ENCODE measurements at regions not wholly inside any gene's neighbourhood (a gene's known extent, or its start where the extent isn't known, plus 50 kb on each side); places are given as distances from the start of the nearest gene placed in this dataset.

DNA sequence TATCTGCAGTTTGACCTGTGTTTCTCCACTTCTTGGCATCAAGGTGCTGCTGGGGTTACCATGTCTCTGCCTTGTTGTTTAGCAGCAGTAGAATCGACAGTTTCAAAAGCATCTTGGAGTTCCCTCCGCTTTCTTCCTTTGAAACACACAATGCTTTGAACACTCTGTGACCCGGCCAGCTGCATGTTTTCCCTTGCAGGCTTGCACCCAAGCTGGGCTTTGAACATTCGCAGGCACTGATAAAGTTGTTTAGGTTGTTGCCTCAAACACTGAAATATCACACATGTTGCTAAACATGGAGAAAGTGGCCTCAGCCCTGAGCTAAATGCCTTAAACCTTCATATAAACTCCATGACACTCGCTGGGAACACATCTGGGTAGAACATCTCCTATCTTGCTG lies 251.7 kb downstream of the TSN start:
- no peaks in the 10 kb centered on the region for H3K27me3 ChIP-seq (ENCODE audit: control insufficient read depth in 3 of 3, insufficient read depth in 3 of 3, low read length in 3 of 3)
- no peak overlapping the region for H3K27ac ChIP-seq (ENCODE audit: low read depth in 1 of 3, low read length in 2 of 3)
- WGBS, 3 donors = 52 to 56% (median 53%) methylated on average over 5 of the region's 5 CpGs
- no peaks in the 10 kb centered on the region for H3K4me1 ChIP-seq (ENCODE audit: control insufficient read depth in 3 of 3, insufficient read depth in 2 of 3, low read depth in 1 of 3, low read length in 2 of 3)
- FAIRE-seq (no peak), DNase-seq (no peak)
- H3K9me3 ChIP-seq (ENCODE audit: control insufficient read depth in 2 of 2, insufficient read depth in 1 of 2, low read depth in 1 of 2, low read length in 1 of 2) = no peaks in the 10 kb centered on the region
- no peak overlapping the region for H3K4me3 ChIP-seq (ENCODE audit: low read depth in 1 of 3, low read length in 3 of 3)
- no peaks in the 10 kb centered on the region for H3K36me3 ChIP-seq (ENCODE audit: control insufficient read depth in 3 of 3, insufficient read depth in 2 of 3, low read depth in 1 of 3, low read length in 3 of 3)

DNA sequence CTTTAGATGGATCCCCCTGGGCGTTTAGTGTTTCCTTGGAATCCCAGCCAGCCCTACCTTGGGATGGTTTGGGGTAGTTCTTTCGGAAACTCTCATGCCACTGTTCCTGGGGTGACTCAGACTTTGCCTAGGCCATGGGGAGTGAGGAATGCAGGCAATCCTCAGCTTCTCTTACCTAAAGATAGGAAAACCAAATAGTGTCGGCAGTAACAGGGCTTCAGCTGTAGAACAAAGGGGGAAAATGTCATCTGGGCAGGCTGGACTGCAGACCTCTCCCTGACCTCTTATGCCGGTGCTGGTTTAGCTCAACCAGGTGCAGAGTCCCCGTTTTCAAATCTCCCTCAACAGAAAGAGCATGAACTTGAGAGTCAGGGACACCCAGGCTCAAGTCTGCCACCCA lies 252.1 kb downstream of the TSN start:
- no peak overlapping the region for H3K4me3 ChIP-seq (ENCODE audit: low read depth in 1 of 3, low read length in 3 of 3)
- no peak for FAIRE-seq
- WGBS, 3 donors = 33 to 53% (median 37%) methylated on average over 5 of the region's 5 CpGs

DNA sequence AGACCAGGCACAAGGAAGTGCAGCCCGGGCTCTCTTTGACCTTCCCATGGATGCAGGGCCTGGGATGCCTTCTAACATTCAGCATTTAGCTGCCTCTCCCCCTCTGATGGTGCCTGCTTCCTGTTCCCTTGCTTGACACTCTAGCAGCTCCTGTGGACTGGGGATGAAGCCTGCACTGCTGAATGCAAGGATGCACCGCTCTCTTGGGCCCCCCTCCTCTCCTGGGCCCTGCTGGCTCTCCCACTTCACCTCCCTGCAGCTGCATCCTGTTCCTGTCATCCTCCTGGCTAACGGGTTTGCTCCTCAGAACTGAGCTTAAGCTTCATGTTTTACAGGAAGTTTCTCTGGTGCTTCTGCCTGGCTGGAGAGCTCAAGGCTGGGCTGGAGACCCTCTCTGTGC lies 254.1 kb downstream of the TSN start:
- no peak for FAIRE-seq
- Histone ChIP-seq H3K4me3 (ENCODE audit: low read depth in 1 of 3, low read length in 3 of 3) (no peak overlapping the region), H3K27me3 (ENCODE audit: control insufficient read depth in 3 of 3, insufficient read depth in 3 of 3, low read length in 3 of 3) (no peaks in the 10 kb centered on the region), H3K36me3 (ENCODE audit: control insufficient read depth in 3 of 3, insufficient read depth in 2 of 3, low read depth in 1 of 3, low read length in 3 of 3) (no peaks in the 10 kb centered on the region), H3K4me1 (ENCODE audit: control insufficient read depth in 3 of 3, insufficient read depth in 2 of 3, low read depth in 1 of 3, low read length in 2 of 3) (no peaks in the 10 kb centered on the region), H3K9me3 (ENCODE audit: control insufficient read depth in 2 of 2, insufficient read depth in 1 of 2, low read depth in 1 of 2, low read length in 1 of 2) (no peaks in the 10 kb centered on the region), H3K27ac (ENCODE audit: low read depth in 1 of 3, low read length in 2 of 3) (no peak overlapping the region)
- 42 to 50% (median 49%) methylated on average over 3 of the region's 3 CpGs for WGBS, 3 donors
- DNase-seq = no peak

More for the DNA sequence above, 252.1 kb downstream of the TSN start:
- Histone ChIP-seq H3K27ac (ENCODE audit: low read depth in 1 of 3, low read length in 2 of 3) (no peak overlapping the region), H3K36me3 (ENCODE audit: control insufficient read depth in 3 of 3, insufficient read depth in 2 of 3, low read depth in 1 of 3, low read length in 3 of 3) (no peaks in the 10 kb centered on the region), H3K27me3 (ENCODE audit: control insufficient read depth in 3 of 3, insufficient read depth in 3 of 3, low read length in 3 of 3) (no peaks in the 10 kb centered on the region), H3K4me1 (ENCODE audit: control insufficient read depth in 3 of 3, insufficient read depth in 2 of 3, low read depth in 1 of 3, low read length in 2 of 3) (no peaks in the 10 kb centered on the region), H3K9me3 (ENCODE audit: control insufficient read depth in 2 of 2, insufficient read depth in 1 of 2, low read depth in 1 of 2, low read length in 1 of 2) (no peaks in the 10 kb centered on the region)
- DNase-seq = no peak

DNA sequence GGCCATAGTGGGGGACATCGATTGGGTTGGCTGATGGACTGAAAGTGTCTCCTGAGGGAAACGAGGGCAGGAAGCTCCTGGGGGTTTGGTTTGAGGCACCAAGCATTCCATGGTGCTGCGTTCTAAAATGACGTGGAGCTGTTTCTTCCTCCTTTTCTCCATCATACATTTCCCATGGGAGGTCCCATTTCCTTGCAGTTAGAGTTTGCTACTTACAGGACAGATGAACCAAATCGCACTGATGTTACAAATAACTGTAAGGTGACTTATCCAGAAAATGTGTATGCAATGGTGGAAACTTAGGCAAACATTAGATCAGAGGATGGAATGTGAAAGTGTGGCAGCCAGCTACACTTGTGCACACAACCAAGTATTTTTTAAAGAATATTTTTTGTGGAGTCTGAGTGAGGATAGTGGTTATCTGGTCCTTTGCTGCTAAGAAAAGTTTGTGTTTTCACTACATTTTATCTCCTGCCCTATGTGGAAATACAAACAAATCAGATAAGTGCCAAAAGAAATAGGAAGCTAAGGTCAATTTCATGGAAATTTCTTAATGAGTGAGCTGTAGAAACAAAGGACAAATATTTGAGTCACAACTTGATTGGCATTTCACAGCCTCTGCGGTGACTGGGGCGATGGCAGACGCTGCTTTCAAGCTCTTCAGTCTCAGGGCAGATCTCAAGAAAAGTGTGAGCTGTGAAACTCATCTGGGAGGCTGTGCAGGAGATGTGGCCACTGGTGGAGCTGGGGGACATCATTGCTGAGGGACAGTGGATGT lies 256.2 kb downstream of the TSN start:
- Histone ChIP-seq H3K27me3 (ENCODE audit: control insufficient read depth in 3 of 3, insufficient read depth in 3 of 3, low read length in 3 of 3) (no peaks in the 10 kb centered on the region), H3K4me3 (ENCODE audit: low read depth in 1 of 3, low read length in 3 of 3) (no peak overlapping the region), H3K4me1 (ENCODE audit: control insufficient read depth in 3 of 3, insufficient read depth in 2 of 3, low read depth in 1 of 3, low read length in 2 of 3) (no peaks in the 10 kb centered on the region), H3K36me3 (ENCODE audit: control insufficient read depth in 3 of 3, insufficient read depth in 2 of 3, low read depth in 1 of 3, low read length in 3 of 3) (no peaks in the 10 kb centered on the region), H3K27ac (ENCODE audit: low read depth in 1 of 3, low read length in 2 of 3) (no peak overlapping the region), H3K9me3 (ENCODE audit: control insufficient read depth in 2 of 2, insufficient read depth in 1 of 2, low read depth in 1 of 2, low read length in 1 of 2) (no peaks in the 10 kb centered on the region)
- FAIRE-seq (no peak), DNase-seq (no peak)
- 60 to 71% (median 70%) methylated on average over 8 of the region's 8 CpGs for WGBS, 3 donors

DNA sequence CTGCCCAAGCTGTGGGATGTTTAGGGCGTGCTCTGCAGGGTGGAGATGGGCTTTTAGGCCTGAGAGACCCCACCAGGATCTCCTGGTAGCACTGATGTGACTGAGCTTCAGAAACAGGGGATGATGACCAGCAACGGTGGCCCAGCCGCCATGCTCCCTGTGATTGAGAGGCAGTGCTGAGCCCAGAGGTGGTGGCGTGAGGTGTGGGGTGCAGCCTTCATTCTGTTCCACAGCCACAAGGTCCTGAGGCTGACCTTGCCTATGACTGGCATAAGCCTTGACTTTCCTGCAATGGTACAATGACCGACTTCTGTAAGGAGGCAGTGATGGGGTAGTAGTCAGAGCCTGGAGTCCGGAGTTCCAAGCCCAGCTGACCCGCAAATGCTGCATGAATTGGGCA lies 263.3 kb downstream of the TSN start:
- DNase-seq (no peak), FAIRE-seq (no peak)
- Histone ChIP-seq H3K36me3 (ENCODE audit: control insufficient read depth in 3 of 3, insufficient read depth in 2 of 3, low read depth in 1 of 3, low read length in 3 of 3) (no peaks in the 10 kb centered on the region), H3K4me3 (ENCODE audit: low read depth in 1 of 3, low read length in 3 of 3) (no peak overlapping the region), H3K27me3 (ENCODE audit: control insufficient read depth in 3 of 3, insufficient read depth in 3 of 3, low read length in 3 of 3) (no peaks in the 10 kb centered on the region), H3K27ac (ENCODE audit: low read depth in 1 of 3, low read length in 2 of 3) (no peak overlapping the region), H3K9me3 (ENCODE audit: control insufficient read depth in 2 of 2, insufficient read depth in 1 of 2, low read depth in 1 of 2, low read length in 1 of 2) (no peaks in the 10 kb centered on the region), H3K4me1 (ENCODE audit: control insufficient read depth in 3 of 3, insufficient read depth in 2 of 3, low read depth in 1 of 3, low read length in 2 of 3) (peaks cover 0 to 8% (median 0%) of the 10 kb centered on the region in 3 donors)
- 85 to 93% (median 89%) methylated on average over 7 of the region's 7 CpGs for WGBS, 3 donors

DNA sequence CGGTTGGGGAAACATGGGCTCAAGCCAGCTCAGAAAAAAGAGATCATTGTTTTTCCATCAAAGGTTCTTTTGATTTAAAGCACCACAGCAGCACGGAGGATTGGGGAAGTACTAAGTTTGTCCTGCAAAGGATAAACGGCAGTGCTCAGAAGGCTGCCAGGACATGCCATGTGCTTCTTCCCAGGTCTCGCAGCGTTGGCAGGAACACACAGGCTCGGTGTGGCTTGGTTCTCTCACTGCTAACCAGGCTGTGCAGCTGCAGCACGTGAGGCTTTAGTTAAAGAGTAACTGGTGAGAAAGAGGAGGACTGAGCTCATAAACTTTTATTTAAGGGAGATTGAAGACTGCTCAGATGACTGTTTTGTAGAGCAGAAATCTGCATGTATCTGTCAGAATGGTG lies 264.3 kb downstream of the TSN start:
- H3K9me3 ChIP-seq (ENCODE audit: control insufficient read depth in 2 of 2, insufficient read depth in 1 of 2, low read depth in 1 of 2, low read length in 1 of 2) = no peaks in the 10 kb centered on the region
- WGBS, 3 donors = 3 to 19% (median 4%) methylated on average over 7 of the region's 7 CpGs
- H3K27ac ChIP-seq (ENCODE audit: low read depth in 1 of 3, low read length in 2 of 3) = no peak overlapping the region
- FAIRE-seq (no peak), DNase-seq (peak; percentile 19 to 78)
- H3K4me1 ChIP-seq (ENCODE audit: control insufficient read depth in 3 of 3, insufficient read depth in 2 of 3, low read depth in 1 of 3, low read length in 2 of 3) = peaks cover 0 to 8% (median 0%) of the 10 kb centered on the region in 3 donors
- H3K36me3 ChIP-seq (ENCODE audit: control insufficient read depth in 3 of 3, insufficient read depth in 2 of 3, low read depth in 1 of 3, low read length in 3 of 3) = no peaks in the 10 kb centered on the region
- H3K27me3 ChIP-seq (ENCODE audit: control insufficient read depth in 3 of 3, insufficient read depth in 3 of 3, low read length in 3 of 3) = no peaks in the 10 kb centered on the region
- no peak overlapping the region for H3K4me3 ChIP-seq (ENCODE audit: low read depth in 1 of 3, low read length in 3 of 3)

DNA sequence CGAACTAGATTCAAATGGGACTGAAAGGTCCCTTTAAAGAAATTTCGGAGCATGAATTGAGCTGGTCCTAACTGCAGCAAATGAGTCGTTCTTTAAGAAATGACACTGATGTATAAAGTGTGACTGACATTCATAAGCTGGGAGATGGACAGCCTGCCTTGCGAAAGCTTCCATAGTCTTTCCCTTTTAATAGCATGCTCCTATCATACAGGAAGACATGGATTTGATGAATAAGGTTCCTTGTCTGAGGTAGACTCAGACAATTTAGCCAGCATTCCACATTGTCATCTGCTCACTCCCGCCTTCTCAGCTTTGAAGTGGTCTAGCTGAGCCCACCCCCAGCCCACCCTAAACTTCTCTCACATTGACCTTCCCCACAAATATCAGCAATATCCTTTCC lies 264.9 kb downstream of the TSN start:
- DNase-seq (no peak), FAIRE-seq (no peak)
- no peaks in the 10 kb centered on the region for H3K27me3 ChIP-seq (ENCODE audit: control insufficient read depth in 3 of 3, insufficient read depth in 3 of 3, low read length in 3 of 3)
- no peaks in the 10 kb centered on the region for H3K9me3 ChIP-seq (ENCODE audit: control insufficient read depth in 2 of 2, insufficient read depth in 1 of 2, low read depth in 1 of 2, low read length in 1 of 2)
- peaks cover 0 to 8% (median 0%) of the 10 kb centered on the region in 3 donors for H3K4me1 ChIP-seq (ENCODE audit: control insufficient read depth in 3 of 3, insufficient read depth in 2 of 3, low read depth in 1 of 3, low read length in 2 of 3)
- no peak overlapping the region for H3K4me3 ChIP-seq (ENCODE audit: low read depth in 1 of 3, low read length in 3 of 3)
- H3K36me3 ChIP-seq (ENCODE audit: control insufficient read depth in 3 of 3, insufficient read depth in 2 of 3, low read depth in 1 of 3, low read length in 3 of 3) = no peaks in the 10 kb centered on the region
- no peak overlapping the region for H3K27ac ChIP-seq (ENCODE audit: low read depth in 1 of 3, low read length in 2 of 3)
- WGBS, 3 donors = 58 to 83% (median 65%) methylated on average over 5 of the region's 5 CpGs

DNA sequence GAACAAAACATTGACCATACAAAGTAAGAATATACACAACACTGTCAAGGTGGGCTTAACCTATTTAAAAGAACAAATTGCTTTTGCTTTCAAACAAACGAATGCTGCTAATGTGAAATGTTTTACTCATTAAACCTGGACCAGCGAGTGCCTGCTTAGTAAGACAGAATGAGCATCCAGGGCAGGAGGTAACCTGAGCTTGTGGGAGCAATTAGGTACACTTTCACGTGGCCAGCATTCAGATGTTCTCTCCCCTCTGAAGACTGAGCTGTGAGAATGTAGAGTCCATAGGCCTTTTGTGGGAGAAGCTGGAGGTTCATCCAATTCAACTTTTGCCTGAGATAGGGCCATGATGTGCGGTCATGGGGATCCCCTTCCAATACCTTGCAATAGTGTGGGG lies 266.5 kb downstream of the TSN start:
- no peaks in the 10 kb centered on the region for H3K27me3 ChIP-seq (ENCODE audit: control insufficient read depth in 3 of 3, insufficient read depth in 3 of 3, low read length in 3 of 3)
- FAIRE-seq (no peak), DNase-seq (no peak)
- H3K36me3 ChIP-seq (ENCODE audit: control insufficient read depth in 3 of 3, insufficient read depth in 2 of 3, low read depth in 1 of 3, low read length in 3 of 3) = no peaks in the 10 kb centered on the region
- peaks cover 0 to 8% (median 0%) of the 10 kb centered on the region in 3 donors for H3K4me1 ChIP-seq (ENCODE audit: control insufficient read depth in 3 of 3, insufficient read depth in 2 of 3, low read depth in 1 of 3, low read length in 2 of 3)
- no peaks in the 10 kb centered on the region for H3K9me3 ChIP-seq (ENCODE audit: control insufficient read depth in 2 of 2, insufficient read depth in 1 of 2, low read depth in 1 of 2, low read length in 1 of 2)
- no peak overlapping the region for H3K4me3 ChIP-seq (ENCODE audit: low read depth in 1 of 3, low read length in 3 of 3)
- WGBS, 3 donors = 76 to 83% (median 82%) methylated on average over 4 of the region's 4 CpGs
- H3K27ac ChIP-seq (ENCODE audit: low read depth in 1 of 3, low read length in 2 of 3) = no peak overlapping the region

DNA sequence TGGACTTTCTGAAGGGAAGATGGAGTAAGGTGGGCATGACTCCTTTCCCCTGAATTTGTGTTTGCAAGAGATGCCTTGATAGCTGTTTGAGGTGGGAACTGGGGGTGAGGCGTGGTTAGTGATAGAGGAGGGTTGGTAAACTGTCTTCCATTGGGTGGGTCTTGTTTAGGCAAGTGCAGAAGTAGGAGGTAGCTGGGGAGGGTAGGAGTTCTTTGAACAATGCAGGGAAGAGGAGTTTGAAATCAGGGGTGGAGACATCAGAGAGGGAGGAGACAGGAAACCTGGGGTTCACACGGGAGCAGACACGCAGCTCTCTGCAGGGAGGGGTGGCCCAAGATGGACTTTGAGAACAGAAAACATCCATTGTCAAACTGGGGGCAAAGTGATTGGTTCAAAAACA lies 267.1 kb downstream of the TSN start:
- no peaks in the 10 kb centered on the region for H3K36me3 ChIP-seq (ENCODE audit: control insufficient read depth in 3 of 3, insufficient read depth in 2 of 3, low read depth in 1 of 3, low read length in 3 of 3)
- H3K4me3 ChIP-seq (ENCODE audit: low read depth in 1 of 3, low read length in 3 of 3) = no peak overlapping the region
- peaks cover 0 to 8% (median 0%) of the 10 kb centered on the region in 3 donors for H3K4me1 ChIP-seq (ENCODE audit: control insufficient read depth in 3 of 3, insufficient read depth in 2 of 3, low read depth in 1 of 3, low read length in 2 of 3)
- no peaks in the 10 kb centered on the region for H3K27me3 ChIP-seq (ENCODE audit: control insufficient read depth in 3 of 3, insufficient read depth in 3 of 3, low read length in 3 of 3)
- 27 to 59% (median 35%) methylated on average over 3 of the region's 3 CpGs for WGBS, 3 donors
- H3K9me3 ChIP-seq (ENCODE audit: control insufficient read depth in 2 of 2, insufficient read depth in 1 of 2, low read depth in 1 of 2, low read length in 1 of 2) = no peaks in the 10 kb centered on the region
- FAIRE-seq (no peak), DNase-seq (no peak)
- no peak overlapping the region for H3K27ac ChIP-seq (ENCODE audit: low read depth in 1 of 3, low read length in 2 of 3)
